SK-N-SH treated with all-trans-retinoic acid at 6 μM for 48 hours (cell line): ENCODE measurements at regions not wholly inside any gene's neighbourhood (a gene's known extent, or its start where the extent isn't known, plus 50 kb on each side); places are given as distances from the start of the nearest gene placed in this dataset.

Source experiments
- ARNTL ChIP-seq: fragments of 450-650 bp; formaldehyde crosslinking; IDR thresholded peaks from 2 replicates; pipeline ENCODE4 v1.5.0; 2020; ENCODE audit warnings: low read depth, mild to moderate bottlenecking, moderate library complexity, borderline replicate concordance
- CREB5 ChIP-seq: fragments of 250-450 bp; sonication (Bioruptor Pico); IDR thresholded peaks from 2 replicates; pipeline ENCODE4 v1.5.1; 2020; ENCODE audit warnings: low read depth, mild to moderate bottlenecking, moderate library complexity
- ESRRG ChIP-seq: fragments of 250-450 bp; sonication (Bioruptor Pico); IDR thresholded peaks from 2 replicates; pipeline ENCODE4 v1.6.1; 2021; ENCODE audit warnings: mild to moderate bottlenecking
- GLIS3 ChIP-seq: fragments of 250-450 bp; sonication (Bioruptor Pico); IDR thresholded peaks from 2 replicates; pipeline ENCODE4 v1.5.0; 2020; ENCODE audit warnings: mild to moderate bottlenecking, moderate library complexity
- OSR1 ChIP-seq: fragments of 250-450 bp; sonication (Bioruptor Pico); IDR thresholded peaks from 2 replicates; pipeline ENCODE4 v1.8.0; 2022; ENCODE audit warnings: moderate library complexity, mild to moderate bottlenecking, inconsistent platforms
- PATZ1 ChIP-seq: fragments of 250-450 bp; sonication (Bioruptor Pico); IDR thresholded peaks from 2 replicates; pipeline ENCODE4 v1.8.0; 2020; ENCODE audit warnings: mild to moderate bottlenecking, moderate library complexity, borderline replicate concordance
- PPARA ChIP-seq: fragments of 250-450 bp; sonication (Bioruptor Pico); IDR thresholded peaks from 2 replicates; pipeline ENCODE4 v1.5.0; 2020; ENCODE audit warnings: mild to moderate bottlenecking, borderline replicate concordance
- RARB ChIP-seq: fragments of 250-450 bp; sonication (Bioruptor Pico); IDR thresholded peaks from 2 replicates; pipeline ENCODE4 v1.8.0; 2021; ENCODE audit warnings: mild to moderate bottlenecking, moderate library complexity
- TCF4 ChIP-seq: fragments of 250-450 bp; sonication (Bioruptor Pico); IDR thresholded peaks from 2 replicates; pipeline ENCODE4 v1.8.0; 2021; ENCODE audit warnings: mild to moderate bottlenecking, moderate library complexity, borderline replicate concordance
- TOX ChIP-seq: fragments of 250-450 bp; sonication (Bioruptor Pico); IDR thresholded peaks from 2 replicates; pipeline ENCODE4 v1.8.0; 2021; ENCODE audit warnings: mild to moderate bottlenecking, moderate library complexity, borderline replicate concordance
- ZC3H10 ChIP-seq: fragments of 250-450 bp; sonication (Bioruptor Pico); IDR thresholded peaks from 2 replicates; pipeline ENCODE4 v1.5.1; 2021; ENCODE audit warnings: mild to moderate bottlenecking, moderate library complexity
- ZFP3 ChIP-seq: fragments of 250-450 bp; sonication (Bioruptor Pico); IDR thresholded peaks from 2 replicates; pipeline ENCODE4 v1.5.0; 2020; ENCODE audit warnings: mild to moderate bottlenecking, moderate library complexity
- ZFP30 ChIP-seq: fragments of 450-650 bp; formaldehyde crosslinking; IDR thresholded peaks from 2 replicates; pipeline ENCODE4 v1.5.0; 2022; ENCODE audit warnings: mild to moderate bottlenecking, moderate library complexity
- ZNF565 ChIP-seq: fragments of 450-650 bp; formaldehyde crosslinking; conservative IDR thresholded peaks from 2 replicates; pipeline ENCODE4 v1.5.0; 2020; ENCODE audit warnings: low read depth, mild to moderate bottlenecking, moderate library complexity

- no peak for TF ChIP-seq CREB5
- TF ChIP-seq RARB (CRISPR knock-in tag), result no peak
- no peak for TF ChIP-seq ESRRG
- TF ChIP-seq ARNTL, result no peak
- TF ChIP-seq TCF4, result no peak
- TF ChIP-seq ZNF565, result no peak
- no peak for TF ChIP-seq ZFP3 (CRISPR knock-in tag)
- TF ChIP-seq GLIS3 (CRISPR knock-in tag), result no peak
- no peak for TF ChIP-seq PPARA (CRISPR knock-in tag)
- no peak for TF ChIP-seq PATZ1
- no peak for TF ChIP-seq TOX
- no peak for TF ChIP-seq ZC3H10 (CRISPR knock-in tag)
- no peak for TF ChIP-seq OSR1 (CRISPR knock-in tag)
- no peak for TF ChIP-seq ZFP30 (CRISPR knock-in tag)
These were observed 139.4 kb upstream of the MKI67 start for GRCh38 chr10:128265596-128265995.
